Adrenal gland (tissue), 5 donors: ENCODE measurements at regions not wholly inside any gene's neighbourhood (a gene's known extent, or its start where the extent isn't known, plus 50 kb on each side); places are given as distances from the start of the nearest gene placed in this dataset.

Experiments used
- CTCF ChIP-seq, 6 experiments: fragments of 450-650 bp in 4 of 6; fragments of 200-600 bp in 2 of 6; sonication (generic) in 1 of 6; IDR thresholded peaks; 1 replicate in 5 of 6; 2 replicates in 1 of 6; pipeline versions ENCODE4 v1.5.1 to v1.8.0; 2016 to 2021; ENCODE audit warnings: antibody characterized with exemption in 6 of 6, mild to moderate bottlenecking in 2 of 6, moderate library complexity in 1 of 6
- POLR2A ChIP-seq, 2 donors: fragments of 450-650 bp; IDR thresholded peaks; one replicate each; pipeline ENCODE4 v1.6.1; 2017; ENCODE audit warnings: antibody characterized with exemption in 2 of 2, mild to moderate bottlenecking in 2 of 2, moderate library complexity in 1 of 2
- donor health status: DM: no; HTN: no; CAD: no.

DNA sequence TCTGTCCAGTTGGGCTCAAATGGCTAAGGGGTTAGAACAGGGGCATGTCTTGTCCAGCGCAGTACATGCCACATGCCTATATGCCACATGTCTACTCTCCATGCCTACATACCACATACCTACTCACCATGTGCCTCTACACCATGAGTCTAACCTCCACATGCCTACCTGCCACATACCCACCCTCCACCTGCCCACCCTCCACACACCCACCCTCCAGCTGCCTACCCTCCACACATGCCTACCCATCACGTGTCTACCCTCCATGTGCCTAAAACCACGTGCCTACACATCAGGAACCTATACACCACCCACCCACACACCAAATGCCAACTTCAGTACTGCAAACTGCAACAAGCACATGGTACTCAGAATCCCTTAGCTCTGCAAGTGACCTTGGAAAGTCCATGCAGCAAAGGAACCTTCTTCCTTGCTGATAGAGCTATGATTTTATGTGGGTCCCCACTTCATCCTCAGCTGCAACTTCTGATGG, 113.0 kb upstream of the CST7 start:
- TF ChIP-seq CTCF (IDR thresholded peaks at IDR 0.05) (no peak), POLR2A (IDR thresholded peaks at IDR 0.05) (no peak)
